Activated B cell treated with CpG ODN at 0.5 μM for 24 hours (primary cell): ENCODE measurements at regions not wholly inside any gene's neighbourhood (a gene's known extent, or its start where the extent isn't known, plus 50 kb on each side); places are given as distances from the start of the nearest gene placed in this dataset.

Experiments used
- ATAC-seq: fragments of 200-7000 bp; cut with Tn5 transposase; one replicate; pipeline ENCODE4 v1.10.0; 2021; ENCODE audit warnings: low read depth, mild to moderate bottlenecking, moderate library complexity
- CTCF ChIA-PET: fragments of 350-600 bp; sonication (Branson Sonifier 250); formaldehyde crosslinking; loops from one replicate; lab custom pipeline; 2021; ENCODE audit warnings: antibody characterized with exemption; lab: Charles Lee
- POLR2A ChIA-PET: fragments of 350-600 bp; sonication (Branson Sonifier 250); formaldehyde crosslinking; loops from one replicate; lab custom pipeline; 2021; ENCODE audit warnings: antibody characterized with exemption; lab: Charles Lee
- DNase-seq: peaks from one replicate; pipeline ENCODE4 v3.0.0; 2022
- H3K27ac Mint-ChIP-seq: one replicate; pipeline ENCODE4 v1.8.0; 2020; ENCODE audit warnings: mixed read lengths
- H3K27me3 Mint-ChIP-seq: one replicate; pipeline ENCODE4 v1.8.0; 2021; ENCODE audit warnings: mixed read lengths
- H3K36me3 Mint-ChIP-seq: one replicate; pipeline ENCODE4 v1.8.0; 2021; ENCODE audit warnings: low read depth, mixed read lengths
- H3K4me1 Mint-ChIP-seq: one replicate; pipeline ENCODE4 v1.8.0; 2021; ENCODE audit warnings: mixed read lengths
- H3K4me3 Mint-ChIP-seq: one replicate; pipeline ENCODE4 v1.8.0; 2020; ENCODE audit warnings: mild to moderate bottlenecking, mixed read lengths
- H3K9me3 Mint-ChIP-seq: one replicate; pipeline ENCODE4 v1.8.0; 2020; ENCODE audit warnings: mixed read lengths
- CTCF ChIP-seq: fragments of 200-600 bp; IDR thresholded peaks from one replicate; pipeline ENCODE4 v1.8.0; 2022; ENCODE audit warnings: antibody characterized with exemption, mild to moderate bottlenecking
- intact Hi-C: fragments of 100-400 bp; cut with micrococcal nuclease; formaldehyde crosslinking; loops from one replicate; pipeline ENCODE4 v1.15.1; 2024

- POLR2A ChIA-PET: no interaction called here
- CTCF ChIA-PET: interaction anchor here (0.9 kb wide), 1 partner anchor 283 kb away, joined by 3 read pairs; no protein-coding TSS in a partner anchor
- DNase-seq: no peak
- Mint-ChIP-seq H3K36me3 (no peaks in the 10 kb centered on the region), H3K27me3 (peaks cover 6% of the 10 kb centered on the region), H3K9me3 (no peaks in the 10 kb centered on the region), H3K4me1 (no peaks in the 10 kb centered on the region), H3K27ac (no peak overlapping the region), H3K4me3 (no peak overlapping the region)
- ATAC-seq: no peak
- intact Hi-C loops: no loop called here
- no peak for TF ChIP-seq CTCF
Measured at GRCh38 chr9:109859447-109859846, 79.4 kb downstream of the PALM2AKAP2 start.

GRCh38 chr9:109860521-109860920 is 80.5 kb downstream of the PALM2AKAP2 start:
- POLR2A ChIA-PET: no interaction called here
- no peaks in the 10 kb centered on the region for H3K36me3 Mint-ChIP-seq
- no peak for DNase-seq
- intact Hi-C loops: no loop called here
- peaks cover 6% of the 10 kb centered on the region for H3K27me3 Mint-ChIP-seq
- CTCF ChIA-PET: no interaction called here
- H3K4me1 Mint-ChIP-seq: no peaks in the 10 kb centered on the region
- no peak for TF ChIP-seq CTCF
- no peak for ATAC-seq
- no peaks in the 10 kb centered on the region for H3K9me3 Mint-ChIP-seq
- H3K27ac Mint-ChIP-seq: no peak overlapping the region
- no peak overlapping the region for H3K4me3 Mint-ChIP-seq

GRCh38 chr9:109861499-109861898 is 81.5 kb downstream of the PALM2AKAP2 start:
- Mint-ChIP-seq H3K4me3 (no peak overlapping the region), H3K27ac (no peak overlapping the region), H3K9me3 (no peaks in the 10 kb centered on the region), H3K27me3 (peaks cover 8% of the 10 kb centered on the region), H3K36me3 (no peaks in the 10 kb centered on the region), H3K4me1 (no peaks in the 10 kb centered on the region)
- intact Hi-C loops: no loop called here
- CTCF ChIA-PET: no interaction called here
- POLR2A ChIA-PET: no interaction called here
- no peak for TF ChIP-seq CTCF
- DNase-seq: no peak
- ATAC-seq: no peak

- intact Hi-C loops: no loop called here
- Mint-ChIP-seq H3K36me3 (no peaks in the 10 kb centered on the region), H3K4me1 (no peaks in the 10 kb centered on the region), H3K4me3 (no peak overlapping the region), H3K27me3 (peaks cover 7% of the 10 kb centered on the region), H3K9me3 (no peaks in the 10 kb centered on the region), H3K27ac (no peak overlapping the region)
- TF ChIP-seq CTCF: no peak
- POLR2A ChIA-PET: no interaction called here
- CTCF ChIA-PET: no interaction called here
- ATAC-seq (no peak), DNase-seq (no peak)
Measured at GRCh38 chr9:109861918-109862317, 81.9 kb downstream of the PALM2AKAP2 start.

GRCh38 chr9:109862452-109862851 is 82.5 kb downstream of the PALM2AKAP2 start:
- intact Hi-C loops: no loop called here

More at GRCh38 chr9:109862452-109862851, 82.5 kb downstream of the PALM2AKAP2 start:
- TF ChIP-seq CTCF: no peak
- Mint-ChIP-seq H3K27me3 (peaks cover 6% of the 10 kb centered on the region), H3K4me3 (no peak overlapping the region), H3K9me3 (no peaks in the 10 kb centered on the region), H3K36me3 (no peaks in the 10 kb centered on the region), H3K27ac (no peak overlapping the region), H3K4me1 (no peaks in the 10 kb centered on the region)
- DNase-seq: no peak
- POLR2A ChIA-PET: no interaction called here
- no peak for ATAC-seq
- CTCF ChIA-PET: no interaction called here
